Skeletal muscle tissue (tissue), 3 donors: ENCODE measurements at regions not wholly inside any gene's neighbourhood (a gene's known extent, or its start where the extent isn't known, plus 50 kb on each side); places are given as distances from the start of the nearest gene placed in this dataset.

ENCODE experiments used
- H3K27ac ChIP-seq: one replicate; pipeline ENCODE4 v1.7.0; 2013; ENCODE audit warnings: mild to moderate bottlenecking, low read depth, low read length, inconsistent platforms
- H3K27me3 ChIP-seq, 3 donors: one replicate each; pipeline ENCODE4 v1.7.0; 2013; ENCODE audit warnings: low read length in 3 of 3; ENCODE audit not compliant: control insufficient read depth in 3 of 3, insufficient read depth in 3 of 3
- H3K36me3 ChIP-seq, 3 donors: one replicate each; pipeline ENCODE4 v1.7.0; 2013; ENCODE audit warnings: low read length in 3 of 3; ENCODE audit not compliant: control insufficient read depth in 3 of 3, insufficient read depth in 3 of 3
- H3K4me1 ChIP-seq, 3 donors: one replicate each; pipeline ENCODE4 v1.7.0; 2013; ENCODE audit warnings: low read length in 3 of 3, mild to moderate bottlenecking in 3 of 3; ENCODE audit not compliant: control insufficient read depth in 3 of 3, insufficient read depth in 3 of 3
- H3K4me3 ChIP-seq, 3 donors: one replicate each; pipeline ENCODE4 v1.7.0; 2013; ENCODE audit warnings: low read length in 3 of 3
- H3K9ac ChIP-seq, 3 donors: one replicate each; pipeline ENCODE4 v1.7.0; 2013; ENCODE audit warnings: low read length in 3 of 3, mild to moderate bottlenecking in 3 of 3, moderate library complexity in 2 of 3, low read depth in 1 of 3
- H3K9me3 ChIP-seq, 3 donors: one replicate each; pipeline ENCODE4 v1.7.0; 2013; ENCODE audit warnings: low read length in 3 of 3; ENCODE audit not compliant: control insufficient read depth in 3 of 3
- donor health status: Osteomylitis.

- Histone ChIP-seq H3K4me1 (no peaks in the 10 kb centered on the region), H3K9me3 (no peaks in the 10 kb centered on the region), H3K36me3 (no peaks in the 10 kb centered on the region), H3K27me3 (no peaks in the 10 kb centered on the region), H3K9ac (no peak overlapping the region), H3K4me3 (no peak overlapping the region), H3K27ac (no peak overlapping the region)
Observed at GRCh38 chr9:8157683-8158324, 358.2 kb upstream of the DMAC1 start.

- Histone ChIP-seq H3K4me3 (no peak overlapping the region), H3K9ac (no peak overlapping the region), H3K9me3 (peaks cover 0 to 2% (median 0%) of the 10 kb centered on the region in 3 donors), H3K36me3 (no peaks in the 10 kb centered on the region), H3K27ac (no peak overlapping the region), H3K4me1 (no peaks in the 10 kb centered on the region), H3K27me3 (no peaks in the 10 kb centered on the region)
Observed at GRCh38 chr9:8156346-8156745, 356.8 kb upstream of the DMAC1 start.

- H3K4me3 ChIP-seq, result no peak overlapping the region
- H3K27me3 ChIP-seq, result no peaks in the 10 kb centered on the region
- H3K27ac ChIP-seq, result no peak overlapping the region
- H3K36me3 ChIP-seq, result no peaks in the 10 kb centered on the region
- no peaks in the 10 kb centered on the region for H3K4me1 ChIP-seq
- peaks cover 0 to 2% (median 0%) of the 10 kb centered on the region in 3 donors for H3K9me3 ChIP-seq
- H3K9ac ChIP-seq, result no peak overlapping the region
Observed at GRCh38 chr9:8155706-8156105, 356.1 kb upstream of the DMAC1 start.

- no peak overlapping the region for H3K4me3 ChIP-seq
- no peak overlapping the region for H3K9ac ChIP-seq
- no peaks in the 10 kb centered on the region for H3K9me3 ChIP-seq
- no peaks in the 10 kb centered on the region for H3K4me1 ChIP-seq
- H3K27ac ChIP-seq, result no peak overlapping the region
- H3K27me3 ChIP-seq, result no peaks in the 10 kb centered on the region
- H3K36me3 ChIP-seq, result no peaks in the 10 kb centered on the region
Observed at GRCh38 chr9:8143677-8144076, 344.1 kb upstream of the DMAC1 start.

GRCh38 chr9:8140557-8140956, 341.0 kb upstream of the DMAC1 start:
- Histone ChIP-seq H3K4me3 (no peak overlapping the region), H3K9ac (no peak overlapping the region), H3K4me1 (no peaks in the 10 kb centered on the region), H3K27me3 (no peaks in the 10 kb centered on the region), H3K27ac (no peak overlapping the region), H3K36me3 (no peaks in the 10 kb centered on the region), H3K9me3 (no peaks in the 10 kb centered on the region)

- H3K4me1 ChIP-seq, result no peaks in the 10 kb centered on the region
- no peak overlapping the region for H3K27ac ChIP-seq
- H3K9me3 ChIP-seq, result no peaks in the 10 kb centered on the region
- no peak overlapping the region for H3K9ac ChIP-seq
- H3K27me3 ChIP-seq, result no peaks in the 10 kb centered on the region
- no peak overlapping the region for H3K4me3 ChIP-seq
- no peaks in the 10 kb centered on the region for H3K36me3 ChIP-seq
Observed at GRCh38 chr9:8139756-8140155, 340.2 kb upstream of the DMAC1 start.

- H3K27ac ChIP-seq, result no peak overlapping the region
- no peak overlapping the region for H3K4me3 ChIP-seq
- H3K27me3 ChIP-seq, result no peaks in the 10 kb centered on the region
- no peaks in the 10 kb centered on the region for H3K9me3 ChIP-seq
- no peak overlapping the region for H3K9ac ChIP-seq
- no peaks in the 10 kb centered on the region for H3K36me3 ChIP-seq
- H3K4me1 ChIP-seq, result no peaks in the 10 kb centered on the region
Observed at GRCh38 chr9:8136477-8136876, 336.9 kb upstream of the DMAC1 start.

GRCh38 chr9:8134635-8135034, 335.1 kb upstream of the DMAC1 start:
- Histone ChIP-seq H3K4me1 (no peaks in the 10 kb centered on the region), H3K27me3 (no peaks in the 10 kb centered on the region), H3K9ac (no peak overlapping the region), H3K27ac (no peak overlapping the region), H3K9me3 (no peaks in the 10 kb centered on the region), H3K4me3 (no peak overlapping the region), H3K36me3 (no peaks in the 10 kb centered on the region)

- Histone ChIP-seq H3K4me1 (no peaks in the 10 kb centered on the region), H3K4me3 (no peak overlapping the region), H3K36me3 (no peaks in the 10 kb centered on the region), H3K27me3 (no peaks in the 10 kb centered on the region), H3K27ac (no peak overlapping the region), H3K9me3 (no peaks in the 10 kb centered on the region), H3K9ac (no peak overlapping the region)
Observed at GRCh38 chr9:8133606-8134005, 334.0 kb upstream of the DMAC1 start.

- no peak overlapping the region for H3K4me3 ChIP-seq
- no peaks in the 10 kb centered on the region for H3K27me3 ChIP-seq
- no peaks in the 10 kb centered on the region for H3K9me3 ChIP-seq
- H3K36me3 ChIP-seq, result no peaks in the 10 kb centered on the region
- no peak overlapping the region for H3K9ac ChIP-seq
- H3K4me1 ChIP-seq, result no peaks in the 10 kb centered on the region
- H3K27ac ChIP-seq, result no peak overlapping the region
Observed at GRCh38 chr9:8115570-8115969, 316.0 kb upstream of the DMAC1 start.
